HT1080 (cell line): ENCODE measurements at regions not wholly inside any gene's neighbourhood (a gene's known extent, or its start where the extent isn't known, plus 50 kb on each side); places are given as distances from the start of the nearest gene placed in this dataset.
"Not testable (repeated sequence)": the region's sequence is repeated elsewhere in the genome, so short reads cannot be mapped to it uniquely, and the experiment has no call there.

Source experiments
- DNase-seq: peaks from one replicate; pipeline ENCODE4 v3.0.0-alpha.2; 2015; ENCODE audit warnings: low read depth

GRCh38 chr12:46944088-46944487, 118.3 kb upstream of the SLC38A4 start:
- DNase-seq, result peak; percentile 64

- DNase-seq, result no peak
These were observed 119.0 kb upstream of the SLC38A4 start for GRCh38 chr12:46944771-46945170.

- DNase-seq, result no peak
These were observed 119.8 kb upstream of the SLC38A4 start for GRCh38 chr12:46945591-46945990.

- DNase-seq, result peak; percentile 74
These were observed 120.3 kb upstream of the SLC38A4 start for GRCh38 chr12:46946137-46946536.

GRCh38 chr12:46948936-46949545, 123.2 kb upstream of the SLC38A4 start:
- no peak for DNase-seq

- DNase-seq, result no peak
These were observed 124.3 kb upstream of the SLC38A4 start for GRCh38 chr12:46950094-46950493.

GRCh38 chr12:46952880-46953483, 126.4 kb upstream of the PCED1B start:
- DNase-seq, result no peak

- no peak for DNase-seq
These were observed 122.9 kb upstream of the PCED1B start for GRCh38 chr12:46956451-46957035.

- no peak for DNase-seq
These were observed 121.4 kb upstream of the PCED1B start for GRCh38 chr12:46958053-46958452.

GRCh38 chr12:46958599-46959290, 120.7 kb upstream of the PCED1B start:
- no peak for DNase-seq

- peak; percentile 96 for DNase-seq
These were observed 119.9 kb upstream of the PCED1B start for GRCh38 chr12:46959502-46959901.

GRCh38 chr12:46960681-46961080, 118.7 kb upstream of the PCED1B start:
- no peak for DNase-seq

- no peak for DNase-seq
These were observed 116.2 kb upstream of the PCED1B start for GRCh38 chr12:46963191-46963590.

- DNase-seq, result peak; percentile 82
These were observed 115.1 kb upstream of the PCED1B start for GRCh38 chr12:46963977-46964971.

- DNase-seq, result no peak
These were observed 114.3 kb upstream of the PCED1B start for GRCh38 chr12:46965137-46965536.

GRCh38 chr12:46965880-46966279, 113.5 kb upstream of the PCED1B start:
- no peak for DNase-seq

GRCh38 chr12:46970636-46971035, 108.8 kb upstream of the PCED1B start:
- DNase-seq, result no peak

- not testable (repeated sequence) for DNase-seq
These were observed 105.5 kb upstream of the PCED1B start for GRCh38 chr12:46973937-46974336.

GRCh38 chr12:46977871-46978375, 101.5 kb upstream of the PCED1B start:
- no peak for DNase-seq

GRCh38 chr12:46981622-46982021, 97.8 kb upstream of the PCED1B start:
- DNase-seq, result no peak
